ENCODE measurements at regions not wholly inside any gene's neighbourhood (a gene's known extent, or its start where the extent isn't known, plus 50 kb on each side); places are given as distances from the start of the nearest gene placed in this dataset.
A peak's percentile ranks its signal among the peaks of the same experiment; 100 is the strongest.

- no peak for DNase-seq (ENCODE audit: low spot score)
Measured at GRCh38 chr16:80081846-80082245, 458.9 kb upstream of the DYNLRB2 start.

DNA sequence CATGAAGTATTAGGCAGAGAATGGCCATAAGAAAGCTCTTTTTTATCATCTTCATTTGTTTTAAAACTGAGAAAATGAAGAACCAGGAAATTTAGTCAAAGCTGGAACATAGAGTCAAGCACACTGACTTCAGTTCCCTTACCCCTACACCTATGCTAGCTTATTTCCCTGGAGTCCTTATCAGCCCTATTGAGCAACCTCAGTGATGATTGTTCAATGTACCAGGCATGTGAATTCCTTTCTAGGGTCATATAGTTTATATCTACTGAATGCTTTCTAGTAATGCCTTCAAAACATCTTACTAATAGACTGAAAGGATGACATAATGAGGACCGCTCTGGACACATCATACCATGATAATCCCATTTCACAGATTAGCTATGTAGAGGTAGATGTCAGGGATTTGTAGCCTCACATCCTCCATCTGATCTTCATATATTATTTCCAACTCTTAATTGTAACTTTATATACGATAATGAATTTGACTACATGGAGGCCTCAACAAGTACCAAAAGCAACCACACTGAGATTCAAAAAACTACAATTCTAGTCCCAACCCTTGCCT is 460.4 kb upstream of the DYNLRB2 start:
- DNase-seq (ENCODE audit: low spot score) = no peak

- DNase-seq (ENCODE audit: low spot score) = no peak
Measured at GRCh38 chr16:80079072-80079471, 461.7 kb upstream of the DYNLRB2 start.

- DNase-seq (ENCODE audit: low spot score) = no peak
Measured at GRCh38 chr16:80077696-80078095, 463.1 kb upstream of the DYNLRB2 start.

- no peak for DNase-seq (ENCODE audit: low spot score)
Measured at GRCh38 chr16:80074329-80074728, 466.5 kb upstream of the DYNLRB2 start.

- no peak for DNase-seq (ENCODE audit: low spot score)
Measured at GRCh38 chr16:80071964-80072456, 468.8 kb upstream of the DYNLRB2 start.

- DNase-seq (ENCODE audit: low spot score) = no peak
Measured at GRCh38 chr16:80066805-80067580, 466.5 kb upstream of the MAF start.

GRCh38 chr16:80065541-80065940 is 465.0 kb upstream of the MAF start:
- DNase-seq (ENCODE audit: low spot score) = no peak

DNA sequence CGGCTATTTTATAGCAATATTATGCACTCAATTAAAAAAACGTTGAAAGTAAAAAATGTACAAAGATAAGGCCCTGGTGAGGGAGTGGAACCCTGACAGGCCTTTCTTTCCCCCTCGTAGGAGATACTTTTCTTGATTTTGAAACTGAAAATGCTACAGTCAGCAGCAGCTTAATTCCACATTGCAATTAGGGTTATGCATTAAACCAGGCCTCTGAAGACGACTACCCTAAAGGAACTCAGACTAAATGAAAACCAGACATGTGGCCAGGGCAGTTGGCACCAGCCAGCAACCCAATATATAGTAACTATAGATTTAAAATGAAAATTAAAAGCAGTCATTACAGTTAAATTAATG is 463.2 kb upstream of the MAF start:
- no peak for DNase-seq (ENCODE audit: low spot score)

DNA sequence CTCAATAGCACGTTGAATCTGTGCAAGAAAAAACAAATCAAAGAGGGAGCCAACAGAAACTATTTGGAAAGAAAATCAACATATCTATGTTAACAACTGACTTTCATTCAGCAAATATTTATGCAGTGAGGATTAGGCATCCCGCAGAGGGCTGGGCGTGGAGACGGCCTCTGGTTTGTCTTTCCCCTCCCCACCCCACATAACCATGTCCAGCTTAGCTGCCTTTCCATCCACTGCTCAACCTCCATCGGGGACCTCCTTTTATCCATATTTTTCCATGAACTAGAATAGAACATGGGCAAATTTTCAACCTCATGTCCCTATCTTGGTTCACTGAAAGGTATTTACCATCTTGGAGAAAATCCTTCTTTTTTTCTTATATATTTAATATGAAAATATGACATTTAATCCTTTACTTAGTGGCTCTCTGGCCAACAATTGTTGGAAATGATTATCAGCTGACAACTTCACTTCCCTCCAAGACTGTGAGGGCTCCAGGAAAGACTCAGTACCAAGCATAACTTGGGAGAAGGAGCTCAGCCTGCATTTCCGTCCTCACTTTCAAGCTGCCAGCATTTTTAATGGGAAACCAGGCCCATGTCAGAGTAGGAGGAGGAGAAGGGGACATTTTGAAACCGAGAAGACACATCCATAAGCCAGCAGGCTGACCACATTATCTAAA is 462.6 kb upstream of the MAF start:
- peak; percentile 75 for DNase-seq (ENCODE audit: low spot score)

DNA sequence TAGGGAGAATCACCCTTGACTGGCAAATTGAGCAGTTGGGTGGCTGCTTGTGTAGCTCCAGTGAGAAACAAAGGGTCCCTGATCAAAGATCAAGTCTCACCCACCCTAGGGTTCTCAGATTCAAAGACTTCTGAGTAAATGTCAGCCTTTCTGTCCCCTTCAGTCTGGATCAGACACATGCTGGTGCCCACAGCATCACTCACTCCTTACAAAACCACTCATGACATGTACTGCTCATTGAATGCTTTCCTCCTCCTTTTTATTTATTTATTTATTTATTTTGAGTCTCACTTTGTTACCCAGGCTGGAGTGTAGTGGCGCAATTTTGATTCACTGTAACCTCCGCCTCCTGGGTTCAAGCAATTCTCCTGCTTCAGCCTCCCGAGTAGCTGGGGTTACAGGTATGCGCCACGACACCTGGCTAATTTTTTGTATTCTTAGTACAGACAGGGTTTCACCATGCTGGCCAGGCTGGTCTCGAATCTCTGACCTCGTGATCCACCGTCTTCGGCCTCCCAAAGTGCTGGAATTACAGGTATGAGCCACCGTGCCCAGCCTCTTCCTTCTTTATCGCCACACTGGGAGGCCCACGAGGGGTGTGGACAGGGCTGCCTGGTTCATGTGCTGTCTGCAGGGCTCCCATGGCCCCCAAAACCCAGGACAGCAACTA is 462.0 kb upstream of the MAF start:
- no peak for DNase-seq (ENCODE audit: low spot score)

DNA sequence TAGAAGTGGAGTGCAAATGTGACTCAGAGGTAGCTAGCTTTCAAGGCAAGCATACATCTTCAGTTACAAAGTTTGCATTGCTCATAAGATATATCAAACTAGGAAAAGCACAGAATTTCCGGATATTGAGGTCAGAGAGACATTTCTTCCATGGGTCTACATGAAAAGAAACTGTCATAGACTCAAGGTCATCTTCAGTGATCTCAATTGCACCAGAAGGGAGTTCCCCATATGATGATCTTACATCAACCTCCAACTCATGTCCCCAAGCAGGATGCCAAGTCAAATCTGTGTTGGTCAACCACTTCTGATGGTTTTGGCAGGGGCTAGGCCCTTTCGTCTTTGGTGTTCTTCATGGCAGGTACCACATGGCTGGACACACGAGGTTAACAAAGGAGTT is 459.9 kb upstream of the MAF start:
- DNase-seq (ENCODE audit: low spot score) = no peak

DNA sequence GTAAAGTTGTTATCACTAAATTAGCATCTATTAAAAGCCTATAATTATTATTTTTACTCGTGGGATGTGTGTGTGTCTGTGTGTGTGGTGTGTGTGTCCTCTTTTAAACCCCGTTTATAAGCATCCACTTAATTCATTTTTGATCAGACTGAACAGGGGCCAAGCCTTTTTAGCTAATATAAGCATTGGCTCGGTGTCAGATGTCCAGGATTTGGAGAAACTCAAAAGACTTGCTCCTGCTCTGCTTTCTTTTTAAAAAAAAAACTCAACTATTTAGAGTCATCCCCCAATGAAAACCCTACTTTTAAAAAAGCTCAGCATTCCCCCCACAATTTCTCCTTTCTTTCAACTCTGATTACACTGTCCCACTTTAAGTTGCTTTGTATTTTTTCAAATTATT is 459.3 kb upstream of the MAF start:
- DNase-seq (ENCODE audit: low spot score) = no peak

DNA sequence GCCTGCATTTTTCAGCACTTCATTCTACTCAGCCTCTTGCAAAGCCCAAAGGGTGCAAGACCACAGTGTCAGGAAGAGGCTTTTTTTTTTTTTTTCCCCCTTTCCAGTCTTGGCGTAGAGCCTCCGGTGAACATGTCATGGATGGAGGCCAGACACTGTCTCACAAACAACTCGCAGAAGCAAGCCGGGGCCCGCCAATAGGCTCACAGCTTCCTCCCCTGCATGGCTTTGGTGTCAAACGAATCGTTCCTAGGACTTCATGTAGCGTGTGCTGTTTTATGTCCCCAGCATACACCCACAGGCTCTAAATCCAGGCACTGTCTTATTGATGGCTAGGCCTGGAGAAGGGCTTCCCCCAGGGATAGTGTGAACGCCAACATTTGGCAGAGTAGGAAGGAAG is 457.7 kb upstream of the MAF start:
- peak; percentile 39 for DNase-seq (ENCODE audit: low spot score)

GRCh38 chr16:80056324-80056723 is 455.8 kb upstream of the MAF start:
- DNase-seq (ENCODE audit: low spot score) = peak; percentile 68

GRCh38 chr16:80055831-80056230 is 455.3 kb upstream of the MAF start:
- DNase-seq (ENCODE audit: low spot score) = no peak

- DNase-seq (ENCODE audit: low spot score) = no peak
Measured at GRCh38 chr16:80054647-80055046, 454.1 kb upstream of the MAF start.

DNA sequence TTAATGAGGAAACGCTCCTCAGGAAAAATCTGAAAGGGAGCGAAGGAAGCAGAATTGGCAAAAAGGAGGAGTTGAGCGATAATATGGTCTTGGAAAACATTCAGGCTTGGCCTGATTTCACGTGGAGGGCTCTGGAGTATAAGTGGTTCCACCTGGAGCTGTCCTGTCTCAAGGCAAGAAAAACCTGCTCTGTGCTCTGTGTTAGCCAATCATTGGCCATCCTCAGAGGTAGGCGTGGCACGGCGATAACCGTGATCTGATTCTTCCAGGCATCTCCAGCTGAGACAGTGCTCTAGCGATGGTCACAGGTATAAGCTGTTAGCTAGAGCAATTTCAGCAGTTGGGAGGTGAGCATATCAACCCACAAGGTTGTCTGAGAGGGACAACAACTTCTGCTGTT is 450.5 kb upstream of the MAF start:
- no peak for DNase-seq (ENCODE audit: low spot score)

- DNase-seq (ENCODE audit: low spot score) = no peak
Measured at GRCh38 chr16:80048250-80048649, 447.7 kb upstream of the MAF start.

GRCh38 chr16:80047842-80048241 is 447.3 kb upstream of the MAF start:
- DNase-seq (ENCODE audit: low spot score) = no peak

GRCh38 chr16:80046848-80047247 is 446.3 kb upstream of the MAF start:
- DNase-seq (ENCODE audit: low spot score) = no peak

GRCh38 chr16:80046261-80046660 is 445.7 kb upstream of the MAF start:
- no peak for DNase-seq (ENCODE audit: low spot score)

GRCh38 chr16:80045861-80046260 is 445.3 kb upstream of the MAF start:
- no peak for DNase-seq (ENCODE audit: low spot score)

All from AG20443 (cell line).